ENCODE measurements at regions not wholly inside any gene's neighbourhood (a gene's known extent, or its start where the extent isn't known, plus 50 kb on each side); places are given as distances from the start of the nearest gene placed in this dataset.
A peak's percentile ranks its signal among the peaks of the same experiment; 100 is the strongest.
"Not testable (repeated sequence)": the region's sequence is repeated elsewhere in the genome, so short reads cannot be mapped to it uniquely, and the experiment has no call there.

- Mint-ChIP-seq H3K36me3 (ENCODE audit: low read depth) (peaks cover 12% of the 10 kb centered on the region), H3K9me3 (no peaks in the 10 kb centered on the region), H3K4me3 (no peak overlapping the region), H3K4me1 (ENCODE audit: low read depth) (peaks cover 14% of the 10 kb centered on the region), H3K27me3 (no peaks in the 10 kb centered on the region), H3K27ac (no peak overlapping the region)
- intact Hi-C loops (cut with micrococcal nuclease), result no loop called here
These were observed 77.8 kb downstream of the OR2B2 start for GRCh38 chr6:27834384-27834783.

DNA sequence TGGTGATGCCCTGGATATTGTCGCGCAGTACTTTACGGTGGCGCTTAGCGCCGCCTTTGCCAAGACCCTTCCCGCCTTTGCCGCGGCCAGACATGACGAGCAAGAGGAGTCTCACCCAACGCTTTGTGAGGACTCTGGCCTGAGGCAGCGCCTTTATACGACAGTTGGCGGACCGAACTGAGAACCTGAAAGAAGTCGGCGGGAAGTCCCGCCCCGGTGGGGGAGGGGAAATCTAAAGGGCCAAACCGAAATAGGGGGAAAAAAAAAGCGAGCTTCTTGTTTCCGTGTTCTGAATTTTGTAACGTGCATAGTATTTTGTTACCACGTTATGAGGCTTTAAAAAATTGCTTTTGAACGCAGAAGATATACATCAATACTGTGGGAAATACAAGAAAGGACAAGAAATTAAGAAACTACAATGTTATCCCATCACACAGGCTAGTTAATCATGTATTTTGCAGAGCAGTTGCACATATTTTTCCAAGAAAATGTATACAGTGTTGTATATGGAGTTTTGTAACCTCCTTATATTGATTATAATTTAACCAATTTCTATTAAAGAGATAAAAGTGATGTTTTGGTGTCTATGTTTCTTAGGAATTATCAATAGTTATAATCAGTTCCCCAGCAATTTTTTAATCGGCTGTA lies 80.6 kb downstream of the OR2B2 start:
- H3K4me3 Mint-ChIP-seq, result peak overlapping the region; percentile 79
- H3K27ac Mint-ChIP-seq, result peak overlapping the region; percentile 89
- H3K9me3 Mint-ChIP-seq; intact Hi-C loops (cut with micrococcal nuclease); H3K27me3 Mint-ChIP-seq: not testable (repeated sequence)
- peaks cover 12% of the 10 kb centered on the region for H3K36me3 Mint-ChIP-seq (ENCODE audit: low read depth)
- H3K4me1 Mint-ChIP-seq (ENCODE audit: low read depth), result peaks cover 14% of the 10 kb centered on the region

- Mint-ChIP-seq H3K36me3 (ENCODE audit: low read depth) (peaks cover 12% of the 10 kb centered on the region), H3K27ac (peak overlapping the region; percentile 89), H3K4me3 (peak overlapping the region; percentile 79), H3K4me1 (ENCODE audit: low read depth) (peaks cover 17% of the 10 kb centered on the region)
- H3K9me3 Mint-ChIP-seq; H3K27me3 Mint-ChIP-seq; intact Hi-C loops (cut with micrococcal nuclease): not testable (repeated sequence)
These were observed 81.4 kb downstream of the OR2B2 start for GRCh38 chr6:27830600-27831433.

DNA sequence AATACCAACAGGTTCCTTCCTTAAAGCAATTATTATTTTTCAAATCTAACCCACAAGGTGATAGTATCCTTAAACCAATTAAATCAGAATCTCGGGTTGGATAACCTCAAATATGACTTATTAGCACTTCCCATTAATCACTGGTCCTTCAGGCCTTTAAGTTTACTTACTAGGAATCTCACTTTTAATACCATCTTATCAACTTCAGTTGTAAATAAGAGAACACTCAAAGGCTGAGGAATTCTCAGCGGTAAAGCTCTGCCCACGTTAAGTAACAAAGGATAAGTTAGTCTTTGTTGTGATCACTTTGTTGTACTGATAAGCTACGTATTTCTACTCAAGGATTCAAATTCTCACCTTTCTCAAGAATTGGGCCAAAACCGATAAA lies 82.0 kb downstream of the OR2B2 start:
- peaks cover 19% of the 10 kb centered on the region for H3K4me1 Mint-ChIP-seq (ENCODE audit: low read depth)
- peak overlapping the region; percentile 79 for H3K4me3 Mint-ChIP-seq
- no peaks in the 10 kb centered on the region for H3K9me3 Mint-ChIP-seq
- H3K27me3 Mint-ChIP-seq, result no peaks in the 10 kb centered on the region
- peaks cover 12% of the 10 kb centered on the region for H3K36me3 Mint-ChIP-seq (ENCODE audit: low read depth)
- peak overlapping the region; percentile 89 for H3K27ac Mint-ChIP-seq
- intact Hi-C loops (cut with micrococcal nuclease), result no loop called here

GRCh38 chr6:27829453-27830211 lies 82.6 kb downstream of the OR2B2 start:
- no peaks in the 10 kb centered on the region for H3K9me3 Mint-ChIP-seq
- peak overlapping the region; percentile 6 for H3K4me3 Mint-ChIP-seq
- intact Hi-C loops (cut with micrococcal nuclease), result no loop called here
- no peaks in the 10 kb centered on the region for H3K27me3 Mint-ChIP-seq
- peaks cover 12% of the 10 kb centered on the region for H3K36me3 Mint-ChIP-seq (ENCODE audit: low read depth)
- no peak overlapping the region for H3K27ac Mint-ChIP-seq
- H3K4me1 Mint-ChIP-seq (ENCODE audit: low read depth), result peaks cover 13% of the 10 kb centered on the region

DNA sequence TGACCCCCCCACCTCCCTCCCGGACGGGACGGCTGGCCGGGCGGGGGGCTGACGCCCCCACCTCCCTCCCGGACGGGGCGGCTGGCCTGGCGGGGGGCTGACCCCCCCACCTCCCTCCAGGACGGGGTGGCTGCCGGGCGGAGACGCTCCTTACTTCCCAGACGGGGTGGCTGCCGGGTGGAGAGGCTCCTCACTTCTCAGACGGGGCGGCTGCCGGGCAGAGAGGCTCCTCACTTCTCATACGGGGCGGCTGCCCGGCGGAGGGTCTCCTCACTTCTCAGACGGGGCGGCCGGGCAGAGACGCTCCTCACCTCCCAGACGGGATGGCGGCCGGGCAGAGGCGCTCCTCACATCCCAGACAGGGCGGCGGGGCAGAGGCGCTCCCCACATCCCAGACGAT lies 84.7 kb downstream of the OR2B2 start:
- intact Hi-C loops (cut with micrococcal nuclease); H3K9me3 Mint-ChIP-seq; H3K27ac Mint-ChIP-seq; H3K36me3 Mint-ChIP-seq (ENCODE audit: low read depth); H3K27me3 Mint-ChIP-seq; H3K4me3 Mint-ChIP-seq: not testable (repeated sequence)
- peaks cover 18% of the 10 kb centered on the region for H3K4me1 Mint-ChIP-seq (ENCODE audit: low read depth)

- intact Hi-C loops (cut with micrococcal nuclease); H3K4me3 Mint-ChIP-seq; H3K27ac Mint-ChIP-seq; H3K9me3 Mint-ChIP-seq; H3K36me3 Mint-ChIP-seq (ENCODE audit: low read depth); H3K27me3 Mint-ChIP-seq: not testable (repeated sequence)
- peaks cover 18% of the 10 kb centered on the region for H3K4me1 Mint-ChIP-seq (ENCODE audit: low read depth)
These were observed 85.6 kb downstream of the OR2B2 start for GRCh38 chr6:27826612-27826985.

GRCh38 chr6:27825848-27826611 lies 86.2 kb downstream of the OR2B2 start:
- H3K36me3 Mint-ChIP-seq (ENCODE audit: low read depth); H3K27ac Mint-ChIP-seq; intact Hi-C loops (cut with micrococcal nuclease); H3K4me3 Mint-ChIP-seq; H3K27me3 Mint-ChIP-seq; H3K9me3 Mint-ChIP-seq: not testable (repeated sequence)
- peaks cover 18% of the 10 kb centered on the region for H3K4me1 Mint-ChIP-seq (ENCODE audit: low read depth)

DNA sequence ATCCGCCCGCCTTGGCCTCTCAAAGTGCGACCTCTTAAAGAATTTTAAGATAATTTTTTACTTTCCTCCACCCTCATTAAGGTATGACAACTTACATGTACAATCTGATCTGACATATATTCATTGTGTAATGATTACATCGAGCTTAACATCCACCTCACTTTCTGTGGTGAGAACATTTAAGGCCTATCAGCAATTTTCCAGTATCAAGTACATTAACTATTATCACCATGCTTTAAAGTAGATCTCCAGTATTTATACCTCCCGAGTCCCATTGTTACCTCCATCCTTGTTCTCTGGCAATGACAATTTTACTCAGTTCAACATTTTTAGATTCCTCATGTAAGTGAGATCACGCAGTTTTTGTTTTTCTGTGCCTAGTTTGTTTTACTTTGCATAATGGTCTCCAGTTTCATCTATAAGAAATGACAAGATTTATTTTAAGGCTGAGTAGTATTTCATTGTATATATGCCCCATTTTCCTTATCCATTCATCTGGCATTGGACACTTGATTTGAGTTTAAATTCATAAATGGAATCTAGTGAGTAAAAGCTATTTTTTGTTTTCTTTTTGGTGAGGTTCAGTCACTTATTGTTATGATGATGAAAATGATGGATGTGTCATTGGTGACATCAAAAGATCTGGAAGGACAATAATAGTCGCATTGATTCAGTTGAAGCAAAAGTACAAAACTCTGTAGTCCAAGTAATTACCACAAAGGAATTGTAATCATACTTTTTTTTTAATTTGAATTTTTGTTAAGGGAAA lies 87.0 kb downstream of the OR2B2 start:
- H3K4me1 Mint-ChIP-seq (ENCODE audit: low read depth), result peaks cover 10% of the 10 kb centered on the region

GRCh38 chr6:27824211-27825024 lies 87.8 kb downstream of the OR2B2 start:
- Mint-ChIP-seq H3K27ac (peak overlapping the region; percentile 94), H3K4me3 (peak overlapping the region; percentile 83)
- H3K9me3 Mint-ChIP-seq; H3K36me3 Mint-ChIP-seq (ENCODE audit: low read depth); intact Hi-C loops (cut with micrococcal nuclease); H3K27me3 Mint-ChIP-seq; H3K4me1 Mint-ChIP-seq (ENCODE audit: low read depth): not testable (repeated sequence)

More for the DNA sequence above, 87.0 kb downstream of the OR2B2 start:
- intact Hi-C loops (cut with micrococcal nuclease), result no loop called here
- H3K27me3 Mint-ChIP-seq, result no peaks in the 10 kb centered on the region
- peak overlapping the region; percentile 83 for H3K4me3 Mint-ChIP-seq
- H3K9me3 Mint-ChIP-seq, result no peaks in the 10 kb centered on the region
- peak overlapping the region; percentile 94 for H3K27ac Mint-ChIP-seq
- H3K36me3 Mint-ChIP-seq (ENCODE audit: low read depth), result no peaks in the 10 kb centered on the region

GRCh38 chr6:27823714-27824210 lies 88.4 kb downstream of the OR2B2 start:
- H3K36me3 Mint-ChIP-seq (ENCODE audit: low read depth), result not testable (repeated sequence)

GRCh38 chr6:27816906-27817305 lies 95.3 kb downstream of the OR2B2 start:
- Mint-ChIP-seq H3K36me3 (ENCODE audit: low read depth) (no peaks in the 10 kb centered on the region), H3K4me3 (no peak overlapping the region), H3K27me3 (peaks cover 2% of the 10 kb centered on the region), H3K27ac (no peak overlapping the region), H3K9me3 (no peaks in the 10 kb centered on the region), H3K4me1 (ENCODE audit: low read depth) (peaks cover 16% of the 10 kb centered on the region)
- intact Hi-C loops (cut with micrococcal nuclease), result no loop called here

More at GRCh38 chr6:27823714-27824210, 88.4 kb downstream of the OR2B2 start:
- intact Hi-C loops (cut with micrococcal nuclease); H3K4me1 Mint-ChIP-seq (ENCODE audit: low read depth); H3K27me3 Mint-ChIP-seq; H3K9me3 Mint-ChIP-seq: not testable (repeated sequence)
- Mint-ChIP-seq H3K27ac (peak overlapping the region; percentile 94), H3K4me3 (peak overlapping the region; percentile 83)
